Superior temporal gyrus (tissue), 1 donor: ENCODE measurements at regions not wholly inside any gene's neighbourhood (a gene's known extent, or its start where the extent isn't known, plus 50 kb on each side); places are given as distances from the start of the nearest gene placed in this dataset.

ENCODE experiments used
- DNase-seq: peaks from one replicate; pipeline ENCODE4 v3.0.0-alpha.2; 2016; ENCODE audit errors: extremely low spot score

- DNase-seq, result no peak
Observed at GRCh38 chr16:54418903-54419302, 132.3 kb upstream of the IRX3 start.

GRCh38 chr16:54417384-54417783 lies 130.8 kb upstream of the IRX3 start:
- DNase-seq, result peak; percentile 15

DNA sequence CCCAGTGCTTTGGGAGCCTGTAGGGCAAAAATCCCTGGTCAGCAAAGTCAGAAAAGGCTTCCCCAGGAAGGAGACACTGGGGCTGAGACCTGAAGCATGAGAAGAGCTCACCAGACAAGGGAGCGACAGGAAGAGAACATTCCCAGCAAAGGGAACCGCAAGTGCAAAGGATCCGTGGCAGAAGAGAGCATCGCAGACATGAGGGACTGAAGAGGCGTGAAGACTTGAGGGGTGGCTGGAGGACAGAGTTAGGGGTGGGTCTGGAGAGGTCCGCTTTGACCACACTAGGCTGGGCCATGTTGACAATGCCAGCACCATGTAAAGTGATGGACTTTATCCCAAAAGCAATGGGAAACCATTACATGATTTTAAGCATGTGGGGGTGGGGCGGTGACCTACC lies 128.1 kb upstream of the IRX3 start:
- no peak for DNase-seq

DNA sequence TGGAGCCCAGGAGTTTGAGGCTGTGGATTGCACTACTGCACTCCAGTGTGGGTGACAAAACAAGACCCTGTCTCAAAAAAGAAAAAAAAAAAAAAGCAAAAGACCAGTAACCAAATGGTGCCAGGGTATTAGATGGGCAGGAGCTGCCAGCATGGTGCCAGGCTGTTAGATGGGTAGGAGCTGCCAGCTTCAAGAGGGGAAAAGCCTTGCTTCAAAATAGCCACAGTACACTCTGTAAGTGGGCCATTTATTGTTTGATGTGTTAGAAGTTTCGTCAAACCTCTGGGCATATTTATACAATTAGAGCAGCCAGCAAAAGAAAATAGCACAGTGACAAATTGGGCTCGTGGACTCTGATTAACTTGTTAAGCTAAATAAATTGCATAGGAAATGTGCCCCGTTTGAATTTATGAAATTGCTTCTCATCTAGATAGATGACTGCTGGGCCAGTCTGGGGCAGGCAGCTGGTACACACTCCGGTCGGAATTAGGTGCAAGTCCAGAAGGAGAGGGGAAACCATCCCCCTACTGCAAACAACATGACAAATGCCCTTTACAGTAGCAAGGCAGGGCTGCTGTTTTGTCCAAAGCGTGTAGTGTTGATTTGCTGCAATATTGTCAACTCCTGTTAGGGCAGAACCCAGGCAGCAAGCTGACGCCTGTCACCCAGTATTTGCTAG lies 126.3 kb upstream of the IRX3 start:
- DNase-seq, result no peak

GRCh38 chr16:54412037-54412436 lies 125.5 kb upstream of the IRX3 start:
- DNase-seq, result no peak

DNA sequence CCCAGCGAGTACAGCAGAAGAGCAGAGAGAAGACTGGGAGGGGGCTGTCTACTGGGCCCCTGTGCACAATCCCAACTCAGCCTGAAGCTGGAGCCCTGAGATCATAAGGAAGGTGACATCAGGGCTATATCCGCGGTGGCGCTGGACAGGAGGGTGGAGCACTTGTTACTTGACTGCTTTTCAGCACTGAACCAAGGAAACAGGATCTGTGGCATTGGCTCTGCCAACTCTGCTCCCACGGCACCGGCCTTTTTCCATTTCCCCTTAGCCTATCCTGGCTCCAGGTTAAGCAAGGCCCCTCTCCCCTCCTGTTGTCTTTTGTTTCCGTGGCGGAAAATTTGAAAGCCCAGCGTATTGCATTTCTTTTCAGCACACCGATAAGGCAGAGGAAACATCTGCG lies 125.0 kb upstream of the IRX3 start:
- DNase-seq, result no peak

GRCh38 chr16:54409982-54410381 lies 123.4 kb upstream of the IRX3 start:
- DNase-seq, result no peak

DNA sequence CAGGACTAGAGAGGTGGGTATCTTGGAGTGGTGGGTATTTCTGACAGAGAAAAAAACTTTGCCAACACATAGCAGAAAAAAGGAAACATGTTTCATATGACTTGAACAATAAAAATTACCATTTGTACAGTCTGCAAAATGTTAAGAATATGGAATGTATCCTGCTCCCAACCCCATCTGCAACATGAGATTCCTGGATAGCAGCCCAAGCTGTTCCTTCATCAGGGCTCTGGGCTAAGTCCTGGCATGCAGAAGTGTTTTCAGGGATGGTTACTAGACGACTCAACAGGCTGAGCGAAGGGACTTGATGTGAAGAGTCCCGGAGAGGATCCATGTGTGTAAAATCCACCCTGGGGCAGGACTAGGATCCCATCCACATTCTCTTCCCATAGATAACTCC lies 121.0 kb upstream of the IRX3 start:
- no peak for DNase-seq

DNA sequence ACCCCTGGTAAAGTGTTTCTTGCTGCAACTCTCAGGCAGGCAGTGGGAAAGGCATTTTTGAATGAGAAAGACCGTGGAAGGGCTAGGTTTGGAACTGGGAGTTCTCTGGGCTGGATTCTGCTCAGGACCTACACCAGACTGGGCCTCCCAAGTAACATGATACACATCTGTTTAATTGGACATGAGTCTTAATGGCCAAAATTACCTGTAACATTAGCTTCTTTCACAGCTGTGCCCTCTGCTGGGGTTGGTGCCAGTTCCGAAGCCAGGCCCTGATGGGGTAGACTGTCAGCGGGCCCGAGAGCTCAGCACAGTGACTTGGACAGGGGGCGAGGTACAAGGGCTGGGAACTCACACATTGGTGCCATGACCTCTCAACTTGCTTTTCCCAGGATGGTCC lies 118.9 kb upstream of the IRX3 start:
- DNase-seq, result no peak

- no peak for DNase-seq
Observed at GRCh38 chr16:54403580-54403979, 117.0 kb upstream of the IRX3 start.

DNA sequence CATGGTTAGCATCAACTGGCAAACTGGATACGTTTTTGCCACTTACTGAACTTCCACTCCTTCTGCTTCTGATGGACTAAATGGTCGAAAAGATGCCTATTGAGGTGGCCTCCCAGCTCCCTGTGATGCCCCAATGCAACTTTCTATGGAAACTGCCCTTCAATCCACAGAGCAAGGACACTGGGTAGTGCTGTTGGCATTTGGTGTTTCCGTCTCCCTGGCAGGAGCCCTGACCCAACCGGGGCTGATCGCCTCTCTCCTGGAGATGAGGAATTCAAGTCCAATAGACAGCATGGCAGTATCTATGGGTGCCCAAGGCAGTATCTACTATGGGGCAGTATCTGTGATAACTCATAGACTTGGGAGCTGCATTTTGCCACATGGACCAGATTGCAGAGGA lies 116.3 kb upstream of the IRX3 start:
- DNase-seq, result no peak

DNA sequence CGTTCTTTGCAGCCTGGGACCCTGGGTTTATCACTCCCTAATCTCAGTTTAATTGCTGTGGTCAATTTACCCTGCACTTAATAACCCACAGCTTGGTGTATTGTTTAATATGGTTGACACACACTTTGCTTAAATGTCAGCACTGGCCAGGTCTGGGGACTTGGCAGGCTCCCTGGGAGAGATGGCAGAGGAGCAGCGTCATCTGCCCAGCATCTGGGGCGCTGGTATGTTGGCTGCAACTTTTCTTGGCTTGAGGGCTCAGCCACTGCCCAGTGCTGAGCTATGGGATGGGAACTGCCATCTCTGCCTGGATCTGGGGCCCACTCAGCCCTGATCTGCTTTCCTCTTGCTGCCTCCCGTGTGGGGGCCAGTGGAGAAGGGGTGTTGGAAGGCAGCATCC lies 115.7 kb upstream of the IRX3 start:
- DNase-seq, result no peak

- DNase-seq, result no peak
Observed at GRCh38 chr16:54400261-54400660, 113.7 kb upstream of the IRX3 start.

- DNase-seq, result no peak
Observed at GRCh38 chr16:54398986-54399385, 112.4 kb upstream of the IRX3 start.

DNA sequence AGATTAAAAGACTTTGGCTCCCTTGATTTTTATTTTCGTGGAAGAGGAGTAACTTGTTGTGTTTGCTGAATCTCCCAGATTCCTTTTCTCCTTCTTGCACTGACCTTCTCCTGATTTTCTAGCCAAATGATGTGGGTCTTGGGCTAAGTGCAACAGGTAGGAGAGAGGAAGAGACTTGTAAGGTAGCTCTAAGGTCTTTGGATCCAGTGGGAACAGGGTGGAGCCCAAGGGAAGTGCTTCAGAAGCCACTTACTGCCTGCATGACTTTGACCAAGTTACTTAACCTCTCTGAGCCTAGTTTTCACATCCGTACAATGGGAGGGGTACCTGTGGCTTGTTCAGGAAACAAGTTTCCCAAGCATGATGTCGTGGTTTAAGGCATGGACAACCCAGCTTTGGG lies 111.3 kb upstream of the IRX3 start:
- DNase-seq, result no peak

GRCh38 chr16:54397190-54397835 lies 110.7 kb upstream of the IRX3 start:
- no peak for DNase-seq

GRCh38 chr16:54389836-54390494 lies 103.4 kb upstream of the IRX3 start:
- DNase-seq, result no peak

DNA sequence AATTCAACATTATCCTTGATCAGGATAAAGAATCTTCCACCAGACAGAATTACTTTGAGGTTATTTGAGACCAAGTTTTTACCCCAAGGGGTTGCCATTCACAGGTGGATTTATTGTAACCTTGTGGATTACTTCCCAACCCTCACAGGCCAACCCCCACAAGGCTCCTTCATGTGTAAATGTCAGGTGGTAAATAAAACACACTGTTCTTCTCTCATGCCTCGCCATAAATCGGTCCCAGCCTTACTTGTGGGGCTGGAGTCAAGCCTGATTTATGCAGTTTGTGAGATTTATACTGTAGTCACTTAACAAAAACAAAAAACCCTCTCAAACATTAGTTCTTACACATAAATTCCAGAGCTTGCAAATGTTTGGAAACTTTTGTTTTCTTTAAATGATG lies 98.6 kb upstream of the IRX3 start:
- no peak for DNase-seq

DNA sequence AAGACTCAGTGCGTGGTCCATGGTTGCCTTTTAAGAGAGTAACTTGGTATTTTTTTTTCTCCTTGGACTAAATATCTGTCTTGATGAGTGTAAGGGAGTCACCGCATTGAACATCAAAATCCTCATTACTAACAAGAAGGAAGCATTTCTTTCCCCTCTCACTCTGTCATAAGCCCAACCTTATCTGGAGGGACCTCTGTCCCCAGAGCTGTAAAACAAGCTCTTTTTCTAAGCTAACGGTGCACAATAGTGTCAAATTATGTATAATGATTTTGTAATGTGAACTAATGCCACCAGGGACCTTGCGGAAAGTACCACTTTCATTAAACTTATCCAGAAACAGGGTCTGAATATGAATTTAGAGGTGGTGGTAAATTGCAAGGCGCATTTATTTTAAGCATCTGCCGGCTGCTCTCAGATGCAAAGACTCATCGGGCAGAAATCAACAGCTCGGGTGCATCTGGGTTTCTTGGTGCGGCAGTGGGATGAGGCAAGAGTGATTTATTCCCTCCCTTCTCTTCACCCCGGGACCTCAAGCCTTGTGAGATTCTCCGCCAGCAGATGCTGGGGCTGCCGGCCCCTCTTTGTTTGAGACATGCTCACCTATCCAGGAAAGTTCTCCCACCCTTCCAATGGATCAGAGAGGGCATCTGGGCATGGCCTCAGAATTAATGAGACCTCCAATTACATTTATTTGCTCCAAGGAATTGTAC lies 95.2 kb upstream of the IRX3 start:
- no peak for DNase-seq

- DNase-seq, result no peak
Observed at GRCh38 chr16:54375071-54375470, 88.5 kb upstream of the IRX3 start.

DNA sequence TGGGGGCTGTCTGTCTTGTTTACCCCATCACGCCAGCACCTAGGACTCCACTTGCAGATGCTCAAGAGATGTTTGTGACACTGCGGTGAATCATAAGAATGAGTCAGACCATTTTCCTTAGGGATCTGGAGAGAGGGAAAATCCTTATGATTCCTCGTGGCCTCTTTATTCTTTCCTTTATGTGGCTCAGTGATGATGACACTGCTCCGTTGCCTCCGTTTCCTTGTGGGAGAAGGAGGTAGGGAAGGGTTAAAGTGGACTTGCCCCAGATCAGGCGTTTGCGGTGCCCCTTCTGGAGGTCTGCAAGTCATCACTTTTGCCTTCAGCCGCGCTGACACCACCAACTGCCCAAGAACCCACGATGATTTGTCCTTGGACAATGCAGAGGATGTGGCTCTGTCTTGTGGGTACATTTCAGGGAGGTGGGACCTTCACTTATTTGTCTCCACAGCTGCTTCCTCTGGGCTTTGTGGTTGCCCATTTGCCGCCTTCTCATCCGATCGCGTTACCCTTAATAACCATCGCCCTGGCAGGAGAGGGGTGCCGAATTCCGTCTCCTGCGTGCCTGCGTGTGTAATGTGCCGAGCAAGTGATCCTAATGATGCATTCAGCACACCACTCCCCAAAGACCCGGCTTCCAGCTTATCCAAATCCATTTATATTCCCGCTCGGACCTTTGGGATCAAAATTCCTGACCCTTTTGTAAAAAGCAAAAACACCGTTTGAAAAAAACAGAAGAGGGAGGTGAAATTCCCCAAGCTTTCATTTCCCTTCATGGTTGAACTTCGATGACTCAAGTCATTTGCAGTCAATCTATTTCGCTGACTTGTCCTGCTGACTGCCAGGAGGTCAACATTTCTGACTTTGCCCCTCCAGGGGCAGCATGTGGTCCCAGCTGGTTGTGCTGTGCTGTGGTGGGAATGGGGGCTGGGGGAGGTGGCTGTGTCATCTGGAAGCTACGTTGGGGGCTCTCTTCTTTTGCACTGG lies 87.2 kb upstream of the IRX3 start:
- DNase-seq, result no peak
